ENCODE measurements at regions not wholly inside any gene's neighbourhood (a gene's known extent, or its start where the extent isn't known, plus 50 kb on each side); places are given as distances from the start of the nearest gene placed in this dataset.

- intact Hi-C loops (cut with micrococcal nuclease): no loop called here
- H3K27ac Mint-ChIP-seq: no peak overlapping the region
- H3K36me3 Mint-ChIP-seq (ENCODE audit: low read depth): no peaks in the 10 kb centered on the region
- no peaks in the 10 kb centered on the region for H3K4me1 Mint-ChIP-seq
- no peak overlapping the region for H3K4me3 Mint-ChIP-seq
- POLR2A ChIA-PET: no interaction called here
- H3K9me3 Mint-ChIP-seq: peaks cover 1% of the 10 kb centered on the region
- CTCF ChIA-PET: no interaction called here
- TF ChIP-seq CTCF (IDR thresholded peaks at IDR 0.05): no peak
- no peak for ATAC-seq (ENCODE audit: low read depth)
- DNase-seq: no peak
- H3K27me3 Mint-ChIP-seq: no peaks in the 10 kb centered on the region
Observed at GRCh38 chrY:17231994-17232393, 648.0 kb downstream of the CDY2B start.

DNA sequence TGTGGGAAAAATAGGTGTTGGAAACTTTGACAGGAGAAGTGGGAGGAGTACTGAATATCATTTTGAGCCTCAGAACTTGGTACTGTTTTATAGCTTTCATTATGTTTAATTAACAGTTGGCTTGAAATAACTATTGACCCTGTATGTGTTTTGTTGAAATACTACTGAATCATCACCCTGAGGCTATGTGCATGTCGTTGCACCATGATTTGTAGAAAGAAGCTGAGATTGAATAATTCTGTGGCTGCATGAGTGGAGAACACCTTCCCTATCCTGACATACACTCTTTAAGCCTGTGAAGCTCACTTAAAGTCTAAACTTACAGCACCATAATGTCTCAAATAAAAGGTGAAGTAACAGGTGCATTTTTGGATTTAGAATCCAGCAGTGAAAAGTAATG lies 656.5 kb downstream of the CDY2B start:
- Mint-ChIP-seq H3K4me3 (no peak overlapping the region), H3K27me3 (no peaks in the 10 kb centered on the region), H3K9me3 (peaks cover 5% of the 10 kb centered on the region), H3K27ac (no peak overlapping the region), H3K4me1 (no peaks in the 10 kb centered on the region), H3K36me3 (ENCODE audit: low read depth) (no peaks in the 10 kb centered on the region)
- ChIA-PET CTCF (no interaction called here), POLR2A (no interaction called here)
- ATAC-seq (ENCODE audit: low read depth): no peak
- intact Hi-C loops (cut with micrococcal nuclease): no loop called here
- DNase-seq: no peak
- no peak for TF ChIP-seq CTCF (IDR thresholded peaks at IDR 0.05)

GRCh38 chrY:17202395-17202794 lies 677.6 kb downstream of the CDY2B start:
- DNase-seq: no peak
- intact Hi-C loops (cut with micrococcal nuclease): no loop called here
- no peak overlapping the region for H3K4me3 Mint-ChIP-seq
- H3K27me3 Mint-ChIP-seq: no peaks in the 10 kb centered on the region
- ChIA-PET POLR2A (no interaction called here), CTCF (no interaction called here)
- H3K36me3 Mint-ChIP-seq (ENCODE audit: low read depth): no peaks in the 10 kb centered on the region
- H3K4me1 Mint-ChIP-seq: no peaks in the 10 kb centered on the region
- H3K9me3 Mint-ChIP-seq: no peaks in the 10 kb centered on the region
- H3K27ac Mint-ChIP-seq: no peak overlapping the region
- ATAC-seq (ENCODE audit: low read depth): no peak
- TF ChIP-seq CTCF (IDR thresholded peaks at IDR 0.05): no peak

DNA sequence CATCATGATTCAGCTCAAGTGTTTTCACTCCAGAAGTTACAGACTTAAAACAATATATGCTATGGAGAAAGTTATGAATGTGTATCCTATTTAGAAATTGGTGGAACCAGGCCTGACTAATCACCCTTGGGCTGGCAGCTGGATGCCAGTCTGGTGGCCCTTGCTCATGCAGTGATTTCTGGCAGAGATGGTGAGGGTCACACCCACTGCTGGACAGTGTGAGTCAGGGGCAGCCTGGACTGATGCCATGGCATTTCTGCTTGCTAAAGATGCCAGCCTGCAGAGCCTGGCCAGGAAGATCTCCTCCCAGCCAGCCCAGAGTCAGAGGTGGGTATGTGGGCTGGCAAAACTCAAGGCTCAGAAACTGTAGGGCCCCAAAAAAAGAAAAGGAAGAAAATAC lies 695.7 kb downstream of the CDY2B start:
- Mint-ChIP-seq H3K27me3 (no peaks in the 10 kb centered on the region), H3K9me3 (peaks cover 2% of the 10 kb centered on the region), H3K27ac (no peak overlapping the region), H3K4me1 (no peaks in the 10 kb centered on the region), H3K4me3 (no peak overlapping the region), H3K36me3 (ENCODE audit: low read depth) (no peaks in the 10 kb centered on the region)
- intact Hi-C loops (cut with micrococcal nuclease): no loop called here
- POLR2A ChIA-PET: no interaction called here
- TF ChIP-seq CTCF (IDR thresholded peaks at IDR 0.05): no peak
- DNase-seq: no peak
- CTCF ChIA-PET: no interaction called here
- no peak for ATAC-seq (ENCODE audit: low read depth)

DNA sequence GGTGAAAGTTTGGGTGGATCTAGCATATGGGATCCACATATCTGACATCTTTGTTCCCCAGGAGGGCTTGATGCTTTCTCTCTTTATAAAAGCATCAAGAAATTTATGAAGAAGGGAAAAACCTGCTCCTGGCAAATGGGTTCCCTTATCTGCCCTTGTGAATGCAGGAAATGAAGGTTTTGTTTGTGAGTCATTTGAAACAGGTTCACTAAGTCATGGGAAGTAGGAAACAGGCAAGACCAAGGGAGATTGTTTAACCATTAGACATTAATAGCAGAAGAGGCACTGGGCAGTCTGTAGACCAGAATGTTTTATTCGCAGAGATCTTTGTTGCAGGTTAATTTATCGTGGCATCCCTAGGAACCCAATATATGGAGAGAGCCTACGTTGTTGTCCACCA lies 713.1 kb downstream of the CDY2B start:
- CTCF ChIA-PET: no interaction called here

More for the DNA sequence above, 713.1 kb downstream of the CDY2B start:
- Mint-ChIP-seq H3K27ac (no peak overlapping the region), H3K27me3 (no peaks in the 10 kb centered on the region), H3K4me3 (no peak overlapping the region), H3K36me3 (ENCODE audit: low read depth) (no peaks in the 10 kb centered on the region), H3K4me1 (no peaks in the 10 kb centered on the region), H3K9me3 (no peaks in the 10 kb centered on the region)
- intact Hi-C loops (cut with micrococcal nuclease): no loop called here
- TF ChIP-seq CTCF (IDR thresholded peaks at IDR 0.05): no peak
- POLR2A ChIA-PET: no interaction called here
- DNase-seq (no peak), ATAC-seq (ENCODE audit: low read depth) (no peak)
